ENCODE measurements at regions not wholly inside any gene's neighbourhood (a gene's known extent, or its start where the extent isn't known, plus 50 kb on each side); places are given as distances from the start of the nearest gene placed in this dataset.

DNA sequence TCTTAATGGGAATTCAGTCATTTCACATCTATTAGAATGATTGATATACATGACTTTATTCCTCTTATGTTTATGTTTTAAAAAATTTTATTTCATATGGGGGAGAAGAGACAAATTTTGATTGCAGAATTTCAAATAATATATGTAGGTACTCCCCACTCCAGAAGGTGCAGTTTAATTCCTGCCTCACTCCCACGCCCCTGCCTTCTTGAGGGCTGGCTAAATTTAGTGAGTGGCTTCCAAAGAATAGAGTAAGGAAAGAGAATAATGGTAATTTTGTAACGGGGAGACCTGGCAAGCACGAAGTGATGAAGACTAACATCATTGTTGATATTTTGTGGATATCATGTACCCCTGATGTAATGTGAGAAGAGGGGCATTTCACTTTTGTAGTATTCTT, 94.7 kb upstream of the FAM78B start:
- no peak for DNase-seq (ENCODE audit: low spot score)
- POLR2A ChIA-PET (ENCODE audit: low non-redundant PET): no interaction called here
- CTCF ChIA-PET: no interaction called here
- no peak overlapping the region for H3K27ac ChIP-seq
- TF ChIP-seq, protein P1, sequence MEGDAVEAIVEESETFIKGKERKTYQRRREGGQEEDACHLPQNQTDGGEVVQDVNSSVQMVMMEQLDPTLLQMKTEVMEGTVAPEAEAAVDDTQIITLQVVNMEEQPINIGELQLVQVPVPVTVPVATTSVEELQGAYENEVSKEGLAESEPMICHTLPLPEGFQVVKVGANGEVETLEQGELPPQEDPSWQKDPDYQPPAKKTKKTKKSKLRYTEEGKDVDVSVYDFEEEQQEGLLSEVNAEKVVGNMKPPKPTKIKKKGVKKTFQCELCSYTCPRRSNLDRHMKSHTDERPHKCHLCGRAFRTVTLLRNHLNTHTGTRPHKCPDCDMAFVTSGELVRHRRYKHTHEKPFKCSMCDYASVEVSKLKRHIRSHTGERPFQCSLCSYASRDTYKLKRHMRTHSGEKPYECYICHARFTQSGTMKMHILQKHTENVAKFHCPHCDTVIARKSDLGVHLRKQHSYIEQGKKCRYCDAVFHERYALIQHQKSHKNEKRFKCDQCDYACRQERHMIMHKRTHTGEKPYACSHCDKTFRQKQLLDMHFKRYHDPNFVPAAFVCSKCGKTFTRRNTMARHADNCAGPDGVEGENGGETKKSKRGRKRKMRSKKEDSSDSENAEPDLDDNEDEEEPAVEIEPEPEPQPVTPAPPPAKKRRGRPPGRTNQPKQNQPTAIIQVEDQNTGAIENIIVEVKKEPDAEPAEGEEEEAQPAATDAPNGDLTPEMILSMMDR (conservative IDR thresholded peaks at IDR 0.05; ENCODE audit: low read depth): no peak

DNA sequence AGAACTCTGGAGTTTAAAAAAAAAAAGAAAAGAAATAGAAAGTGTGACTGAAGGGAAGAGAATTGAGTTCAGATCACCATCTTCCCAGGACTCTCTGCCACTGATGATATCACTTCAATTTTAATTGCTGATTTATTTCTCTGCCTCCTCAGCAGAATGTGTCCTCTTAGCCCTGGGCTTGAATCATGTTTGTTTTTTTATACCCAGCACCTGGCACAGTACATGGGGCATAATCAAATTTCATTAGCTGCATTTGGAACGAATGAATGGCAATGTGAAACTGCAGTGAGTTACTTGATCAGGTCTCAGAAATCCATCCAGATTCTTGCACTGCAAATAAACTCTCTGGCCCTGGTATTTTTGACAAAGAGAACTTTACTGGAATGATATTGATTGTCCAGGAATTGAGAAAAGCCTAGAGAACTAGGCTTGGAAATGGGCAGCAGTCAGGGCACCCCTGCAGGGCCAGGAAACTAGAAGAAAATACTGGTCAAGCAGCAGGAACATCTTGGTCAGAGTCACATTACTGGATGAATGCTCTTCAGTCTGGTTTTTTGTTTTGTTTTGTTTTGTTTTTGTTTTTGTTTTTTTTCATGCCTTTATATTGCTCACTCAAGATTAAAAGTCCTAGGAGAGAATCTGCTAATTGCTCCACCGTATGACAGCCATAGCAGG, 103.8 kb upstream of the FAM78B start:
- no peak for DNase-seq (ENCODE audit: low spot score)
- POLR2A ChIA-PET (ENCODE audit: low non-redundant PET): no interaction called here
- TF ChIP-seq, protein P1 (conservative IDR thresholded peaks at IDR 0.05; ENCODE audit: low read depth): no peak
- CTCF ChIA-PET: no interaction called here
- H3K27ac ChIP-seq: no peak overlapping the region

GRCh38 chr1:166271151-166271538, 104.3 kb upstream of the FAM78B start:
- TF ChIP-seq, protein P1 (conservative IDR thresholded peaks at IDR 0.05; ENCODE audit: low read depth): no peak
- CTCF ChIA-PET: interaction anchor here (0.6 kb wide), 1 partner anchor 20 kb away, joined by 3 read pairs; no protein-coding TSS in a partner anchor
- no peak for DNase-seq (ENCODE audit: low spot score)
- H3K27ac ChIP-seq: no peak overlapping the region
- POLR2A ChIA-PET (ENCODE audit: low non-redundant PET): no interaction called here

GRCh38 chr1:166272155-166272554, 105.4 kb upstream of the FAM78B start:
- ChIA-PET POLR2A (ENCODE audit: low non-redundant PET) (no interaction called here), CTCF (no interaction called here)
- TF ChIP-seq, protein P1 (conservative IDR thresholded peaks at IDR 0.05; ENCODE audit: low read depth): no peak
- H3K27ac ChIP-seq: no peak overlapping the region
- DNase-seq (ENCODE audit: low spot score): no peak

DNA sequence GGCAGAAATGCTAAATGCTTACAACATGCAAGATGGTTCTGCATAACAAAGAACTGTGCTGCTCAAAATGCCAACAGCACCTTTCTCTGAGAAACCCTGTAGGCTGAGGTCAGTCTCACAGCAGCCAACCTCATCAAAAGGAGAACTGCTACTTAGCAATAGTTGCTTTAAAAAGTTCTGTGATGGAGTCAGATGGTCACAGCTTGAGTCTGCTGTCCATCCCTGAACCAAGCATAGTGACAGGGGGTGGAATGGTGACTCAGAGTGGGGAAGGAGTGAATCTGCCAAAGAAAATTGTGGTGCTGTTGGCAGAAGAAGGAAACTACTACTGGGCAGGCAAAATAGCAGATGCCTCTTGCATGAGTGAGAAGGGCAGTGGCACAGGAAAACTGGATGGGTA, 106.0 kb upstream of the FAM78B start:
- TF ChIP-seq, protein P1 (conservative IDR thresholded peaks at IDR 0.05; ENCODE audit: low read depth): no peak
- DNase-seq (ENCODE audit: low spot score): no peak
- ChIA-PET POLR2A (ENCODE audit: low non-redundant PET) (no interaction called here), CTCF (no interaction called here)
- H3K27ac ChIP-seq: no peak overlapping the region

DNA sequence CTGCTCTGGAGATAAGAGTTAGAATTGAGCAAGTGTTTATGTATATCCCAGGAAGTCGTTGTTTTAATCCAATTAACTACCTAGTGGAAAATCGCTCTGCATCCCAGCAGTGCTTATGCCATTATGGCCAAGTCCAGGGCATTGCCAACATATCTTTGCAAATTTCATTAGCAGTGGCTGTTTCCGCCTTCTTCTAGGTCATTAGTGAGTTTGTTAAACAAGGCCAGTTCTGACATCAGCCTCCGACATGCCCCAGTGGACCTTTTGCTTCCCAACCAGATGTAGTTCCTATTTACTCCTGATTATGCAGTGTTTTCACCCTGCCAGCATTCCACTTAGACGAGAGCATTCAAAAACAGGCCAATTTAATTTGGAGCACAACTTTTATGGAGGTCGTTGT, 106.8 kb upstream of the FAM78B start:
- DNase-seq (ENCODE audit: low spot score): no peak
- no peak overlapping the region for H3K27ac ChIP-seq
- TF ChIP-seq, protein P1 (conservative IDR thresholded peaks at IDR 0.05; ENCODE audit: low read depth): no peak
- ChIA-PET CTCF (no interaction called here), POLR2A (ENCODE audit: low non-redundant PET) (no interaction called here)

All from RWPE1 (cell line).